ENCODE measurements at regions not wholly inside any gene's neighbourhood (a gene's known extent, or its start where the extent isn't known, plus 50 kb on each side); places are given as distances from the start of the nearest gene placed in this dataset.

DNA sequence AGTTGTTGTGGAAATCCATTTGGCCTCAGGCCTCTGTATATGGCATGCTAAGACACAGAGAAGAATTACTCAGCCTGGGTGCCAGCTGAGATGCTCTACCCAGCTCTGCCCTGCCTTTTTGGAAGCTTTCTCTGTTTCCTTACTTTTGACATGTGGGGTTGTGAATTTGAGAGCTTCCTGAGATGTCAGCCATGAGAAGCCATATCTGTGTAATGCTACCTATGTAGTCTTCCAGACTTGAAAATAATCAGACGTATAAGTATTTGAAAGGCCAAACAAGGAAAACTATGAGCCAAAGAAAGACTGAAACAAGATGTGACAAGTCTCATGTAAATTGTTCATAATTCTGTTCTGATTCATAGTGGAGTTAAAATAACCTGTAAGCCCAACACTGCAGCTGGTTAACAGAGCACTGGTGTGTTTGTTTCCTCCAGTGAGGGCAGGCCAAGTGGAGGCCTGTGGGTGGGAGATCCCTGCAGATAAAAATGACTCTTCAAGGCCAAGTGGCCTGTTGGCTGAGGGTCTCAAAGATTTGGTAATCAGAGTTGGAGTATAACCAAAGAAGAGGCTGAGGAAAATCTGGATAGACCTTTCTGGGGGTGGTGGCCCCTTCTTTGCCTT lies 94.0 kb downstream of the TMX1 start:
- Mint-ChIP-seq H3K4me3 (no peak overlapping the region), H3K36me3 (no peaks in the 10 kb centered on the region), H3K27me3 (no peaks in the 10 kb centered on the region), H3K4me1 (no peaks in the 10 kb centered on the region), H3K27ac (no peak overlapping the region), H3K9me3 (no peaks in the 10 kb centered on the region)
- POLR2A ChIA-PET, result no interaction called here
- DNase-seq (no peak), ATAC-seq (ENCODE audit: low read depth) (no peak)

GRCh38 chr14:51334566-51334965 lies 94.5 kb downstream of the TMX1 start:
- no peaks in the 10 kb centered on the region for H3K4me1 Mint-ChIP-seq
- POLR2A ChIA-PET, result no interaction called here

GRCh38 chr14:51335531-51335930 lies 95.5 kb downstream of the TMX1 start:
- no peak for DNase-seq
- no peak for ATAC-seq (ENCODE audit: low read depth)
- no peaks in the 10 kb centered on the region for H3K9me3 Mint-ChIP-seq
- POLR2A ChIA-PET, result no interaction called here
- no peak overlapping the region for H3K27ac Mint-ChIP-seq
- H3K4me3 Mint-ChIP-seq, result no peak overlapping the region
- H3K36me3 Mint-ChIP-seq, result no peaks in the 10 kb centered on the region
- no peaks in the 10 kb centered on the region for H3K27me3 Mint-ChIP-seq
- H3K4me1 Mint-ChIP-seq, result no peaks in the 10 kb centered on the region

More at GRCh38 chr14:51334566-51334965, 94.5 kb downstream of the TMX1 start:
- no peak overlapping the region for H3K4me3 Mint-ChIP-seq
- no peak overlapping the region for H3K27ac Mint-ChIP-seq
- ATAC-seq (ENCODE audit: low read depth) (no peak), DNase-seq (no peak)
- no peaks in the 10 kb centered on the region for H3K9me3 Mint-ChIP-seq
- H3K27me3 Mint-ChIP-seq, result no peaks in the 10 kb centered on the region
- no peaks in the 10 kb centered on the region for H3K36me3 Mint-ChIP-seq

GRCh38 chr14:51335961-51336723 lies 96.1 kb downstream of the TMX1 start:
- DNase-seq (no peak), ATAC-seq (ENCODE audit: low read depth) (no peak)
- no peaks in the 10 kb centered on the region for H3K9me3 Mint-ChIP-seq
- POLR2A ChIA-PET, result no interaction called here
- H3K27ac Mint-ChIP-seq, result no peak overlapping the region
- no peaks in the 10 kb centered on the region for H3K36me3 Mint-ChIP-seq
- no peak overlapping the region for H3K4me3 Mint-ChIP-seq
- no peaks in the 10 kb centered on the region for H3K27me3 Mint-ChIP-seq
- no peaks in the 10 kb centered on the region for H3K4me1 Mint-ChIP-seq

- Mint-ChIP-seq H3K9me3 (no peaks in the 10 kb centered on the region), H3K27ac (no peak overlapping the region), H3K4me1 (no peaks in the 10 kb centered on the region), H3K4me3 (no peak overlapping the region), H3K36me3 (no peaks in the 10 kb centered on the region), H3K27me3 (no peaks in the 10 kb centered on the region)
- no peak for ATAC-seq (ENCODE audit: low read depth)
- no peak for DNase-seq
- POLR2A ChIA-PET, result no interaction called here
Observed at GRCh38 chr14:51336734-51337133, 96.7 kb downstream of the TMX1 start.

- H3K27ac Mint-ChIP-seq, result no peak overlapping the region
- ATAC-seq (ENCODE audit: low read depth) (no peak), DNase-seq (no peak)
- no peak overlapping the region for H3K4me3 Mint-ChIP-seq
- POLR2A ChIA-PET, result no interaction called here
- H3K9me3 Mint-ChIP-seq, result no peaks in the 10 kb centered on the region
- H3K36me3 Mint-ChIP-seq, result no peaks in the 10 kb centered on the region
- no peaks in the 10 kb centered on the region for H3K27me3 Mint-ChIP-seq
- H3K4me1 Mint-ChIP-seq, result no peaks in the 10 kb centered on the region
Observed at GRCh38 chr14:51337520-51337919, 97.5 kb downstream of the TMX1 start.

- no peak overlapping the region for H3K4me3 Mint-ChIP-seq
- peaks cover 4% of the 10 kb centered on the region for H3K9me3 Mint-ChIP-seq
- DNase-seq, result no peak
- POLR2A ChIA-PET, result no interaction called here
- no peaks in the 10 kb centered on the region for H3K36me3 Mint-ChIP-seq
- H3K27ac Mint-ChIP-seq, result no peak overlapping the region
- no peaks in the 10 kb centered on the region for H3K4me1 Mint-ChIP-seq
- no peak for ATAC-seq (ENCODE audit: low read depth)
- H3K27me3 Mint-ChIP-seq, result no peaks in the 10 kb centered on the region
Observed at GRCh38 chr14:51341338-51341737, 101.3 kb downstream of the TMX1 start.

- peaks cover 4% of the 10 kb centered on the region for H3K9me3 Mint-ChIP-seq
Observed at GRCh38 chr14:51342226-51342625, 102.2 kb downstream of the TMX1 start.

DNA sequence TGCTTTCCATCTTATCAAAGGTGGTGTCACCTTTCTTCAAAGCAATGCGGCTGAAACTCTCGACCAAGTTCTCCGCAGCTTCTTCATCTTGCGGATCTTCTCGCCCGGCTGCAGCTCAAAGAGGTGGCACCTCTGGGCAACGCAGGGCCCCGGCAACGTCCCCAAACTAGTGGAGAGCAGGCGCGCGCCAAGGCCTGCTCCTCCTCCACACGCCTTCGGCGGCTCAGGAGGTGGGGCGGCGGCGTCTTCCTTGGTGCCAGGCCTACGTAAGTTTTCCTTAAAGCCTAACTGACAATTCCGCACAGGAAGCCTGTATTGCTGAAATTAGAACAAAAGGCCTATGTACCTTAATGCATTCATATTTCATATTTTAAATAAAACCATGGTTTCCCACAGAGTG lies 112.0 kb downstream of the TMX1 start:
- DNase-seq, result no peak
- no peak for ATAC-seq (ENCODE audit: low read depth)
- peaks cover 9% of the 10 kb centered on the region for H3K27me3 Mint-ChIP-seq
- no peaks in the 10 kb centered on the region for H3K4me1 Mint-ChIP-seq
- H3K27ac Mint-ChIP-seq, result no peak overlapping the region
- no peaks in the 10 kb centered on the region for H3K9me3 Mint-ChIP-seq
- POLR2A ChIA-PET, result no interaction called here
- no peak overlapping the region for H3K4me3 Mint-ChIP-seq
- no peaks in the 10 kb centered on the region for H3K36me3 Mint-ChIP-seq

More at GRCh38 chr14:51342226-51342625, 102.2 kb downstream of the TMX1 start:
- POLR2A ChIA-PET, result no interaction called here
- Mint-ChIP-seq H3K36me3 (no peaks in the 10 kb centered on the region), H3K27ac (no peak overlapping the region), H3K4me3 (no peak overlapping the region), H3K4me1 (no peaks in the 10 kb centered on the region), H3K27me3 (no peaks in the 10 kb centered on the region)
- DNase-seq (no peak), ATAC-seq (ENCODE audit: low read depth) (no peak)

GRCh38 chr14:51353901-51354300 lies 113.9 kb downstream of the TMX1 start:
- Mint-ChIP-seq H3K27me3 (peaks cover 11% of the 10 kb centered on the region), H3K9me3 (no peaks in the 10 kb centered on the region), H3K4me3 (no peak overlapping the region), H3K4me1 (no peaks in the 10 kb centered on the region), H3K27ac (no peak overlapping the region), H3K36me3 (no peaks in the 10 kb centered on the region)
- DNase-seq, result no peak
- POLR2A ChIA-PET, result no interaction called here
- no peak for ATAC-seq (ENCODE audit: low read depth)

GRCh38 chr14:51354846-51355245 lies 114.8 kb downstream of the TMX1 start:
- DNase-seq (no peak), ATAC-seq (ENCODE audit: low read depth) (no peak)
- H3K9me3 Mint-ChIP-seq, result no peaks in the 10 kb centered on the region
- no peaks in the 10 kb centered on the region for H3K36me3 Mint-ChIP-seq
- H3K4me1 Mint-ChIP-seq, result no peaks in the 10 kb centered on the region
- peaks cover 11% of the 10 kb centered on the region for H3K27me3 Mint-ChIP-seq
- POLR2A ChIA-PET, result no interaction called here
- H3K4me3 Mint-ChIP-seq, result no peak overlapping the region
- no peak overlapping the region for H3K27ac Mint-ChIP-seq

DNA sequence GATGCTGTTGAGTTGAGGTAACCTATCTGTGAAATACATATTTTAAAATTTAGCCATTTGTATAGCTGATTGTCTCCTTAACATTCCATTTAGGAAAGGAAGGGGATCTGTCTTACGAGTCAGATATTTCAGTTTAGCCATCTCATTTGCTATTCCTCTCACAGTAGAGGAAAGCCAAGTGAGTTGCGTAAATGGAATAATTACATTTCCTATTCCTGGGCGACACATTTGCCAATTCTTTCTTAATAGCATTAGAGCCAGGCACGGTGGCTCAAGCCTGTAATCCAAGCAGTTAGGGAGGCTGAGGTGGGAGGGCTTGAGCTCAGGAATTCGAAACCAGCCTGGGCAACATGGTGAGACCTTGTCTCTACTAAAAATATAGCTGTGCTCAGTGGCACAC lies 116.3 kb downstream of the TMX1 start:
- POLR2A ChIA-PET, result no interaction called here
- Mint-ChIP-seq H3K36me3 (no peaks in the 10 kb centered on the region), H3K4me3 (no peak overlapping the region), H3K27me3 (peaks cover 10% of the 10 kb centered on the region), H3K4me1 (no peaks in the 10 kb centered on the region), H3K27ac (no peak overlapping the region), H3K9me3 (no peaks in the 10 kb centered on the region)
- DNase-seq, result no peak
- ATAC-seq (ENCODE audit: low read depth), result no peak

- Mint-ChIP-seq H3K27me3 (peaks cover 10% of the 10 kb centered on the region), H3K4me1 (no peaks in the 10 kb centered on the region), H3K27ac (no peak overlapping the region), H3K36me3 (no peaks in the 10 kb centered on the region), H3K4me3 (no peak overlapping the region), H3K9me3 (no peaks in the 10 kb centered on the region)
- DNase-seq (no peak), ATAC-seq (ENCODE audit: low read depth) (no peak)
- POLR2A ChIA-PET, result no interaction called here
Observed at GRCh38 chr14:51357250-51357649, 117.2 kb downstream of the TMX1 start.

DNA sequence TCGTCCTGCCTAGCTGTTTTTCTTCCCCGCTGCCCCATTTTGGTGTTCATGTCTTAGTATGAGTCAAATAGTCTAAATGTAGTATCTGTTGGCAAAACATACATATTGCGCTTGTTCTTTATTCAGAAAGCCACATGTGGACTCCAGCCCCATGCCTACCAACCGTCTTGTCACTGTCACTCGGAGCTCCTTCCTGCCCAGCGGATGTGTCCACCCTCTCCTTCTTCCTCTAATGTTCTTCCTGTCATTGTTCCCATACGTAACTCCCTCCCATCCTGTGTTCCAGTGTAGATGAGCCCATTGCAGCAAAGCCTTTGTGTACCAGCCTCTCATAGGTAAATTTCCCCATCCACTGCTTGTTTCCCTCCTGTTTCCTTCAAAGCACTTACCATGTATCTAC lies 120.5 kb downstream of the TMX1 start:
- no peak overlapping the region for H3K27ac Mint-ChIP-seq
- DNase-seq, result no peak

More for the DNA sequence above, 120.5 kb downstream of the TMX1 start:
- POLR2A ChIA-PET, result no interaction called here
- peaks cover 5% of the 10 kb centered on the region for H3K27me3 Mint-ChIP-seq
- no peak for ATAC-seq (ENCODE audit: low read depth)
- H3K36me3 Mint-ChIP-seq, result no peaks in the 10 kb centered on the region
- no peaks in the 10 kb centered on the region for H3K9me3 Mint-ChIP-seq
- H3K4me1 Mint-ChIP-seq, result no peaks in the 10 kb centered on the region
- H3K4me3 Mint-ChIP-seq, result no peak overlapping the region

Data from activated naive CD8-positive, alpha-beta T cell treated with anti-CD3 and anti-CD28 coated beads, Interleukin-2, amount 10 ng/mL, durations not matched to agents 7 days and 5 days (primary cell).